Effector memory CD4-positive, alpha-beta T cell (primary cell): ENCODE measurements at regions not wholly inside any gene's neighbourhood (a gene's known extent, or its start where the extent isn't known, plus 50 kb on each side); places are given as distances from the start of the nearest gene placed in this dataset.
"Not testable (repeated sequence)": the region's sequence is repeated elsewhere in the genome, so short reads cannot be mapped to it uniquely, and the experiment has no call there.

Experiments used
- DNase-seq, 3 donors: peaks; one replicate each; pipeline ENCODE4 v3.0.0-alpha.2; 2020
- H3K27ac ChIP-seq: 2 replicates; pipeline ENCODE4 v1.7.0; 2013; ENCODE audit warnings: mild to moderate bottlenecking, low read length, moderate library complexity; ENCODE audit not compliant: insufficient read depth, poor library complexity, severe bottlenecking
- H3K27me3 ChIP-seq: replicated peaks from 2 replicates; pipeline ENCODE4 v1.7.0; 2013; ENCODE audit warnings: mild to moderate bottlenecking, low read length; ENCODE audit not compliant: insufficient read depth, control insufficient read depth, poor library complexity, severe bottlenecking
- H3K36me3 ChIP-seq: 2 replicates; pipeline ENCODE4 v1.7.0; 2013; ENCODE audit warnings: mild to moderate bottlenecking, low read length, moderate library complexity; ENCODE audit not compliant: control insufficient read depth, insufficient read depth
- H3K4me1 ChIP-seq: 2 replicates; pipeline ENCODE4 v1.7.0; 2013; ENCODE audit warnings: low read length, mild to moderate bottlenecking; ENCODE audit not compliant: control insufficient read depth, insufficient read depth, poor library complexity, severe bottlenecking
- H3K4me3 ChIP-seq: 2 replicates; pipeline ENCODE4 v1.7.0; 2013; ENCODE audit warnings: low read length, low read depth, mild to moderate bottlenecking; ENCODE audit not compliant: insufficient read depth, poor library complexity, severe bottlenecking
- H3K9me3 ChIP-seq: 2 replicates; pipeline ENCODE4 v1.7.0; 2013; ENCODE audit warnings: mild to moderate bottlenecking, low read length, moderate library complexity; ENCODE audit not compliant: control insufficient read depth

DNA sequence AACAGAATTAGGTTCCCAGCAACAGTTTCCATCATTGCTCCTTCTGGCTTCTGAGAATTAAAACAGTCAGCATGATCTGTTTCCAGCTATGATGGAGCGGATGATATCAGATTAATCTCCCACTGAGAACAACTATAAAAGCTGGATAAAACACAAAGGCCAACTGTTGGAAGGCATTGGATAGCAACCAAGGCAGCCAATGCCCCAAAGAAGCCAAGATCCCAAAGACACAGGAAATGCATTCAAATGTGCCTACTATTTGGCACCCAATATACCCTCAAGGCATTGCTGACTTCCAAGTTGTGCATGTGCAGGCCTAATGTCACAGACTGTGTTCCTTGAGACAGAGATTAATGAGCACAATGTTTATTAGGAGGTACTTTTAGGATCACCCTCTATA is 259.3 kb downstream of the ARHGAP12 start:
- no peaks in the 10 kb centered on the region for H3K9me3 ChIP-seq
- no peaks in the 10 kb centered on the region for H3K27me3 ChIP-seq
- no peak overlapping the region for H3K4me3 ChIP-seq
- no peak overlapping the region for H3K27ac ChIP-seq
- no peaks in the 10 kb centered on the region for H3K4me1 ChIP-seq
- no peak for DNase-seq
- H3K36me3 ChIP-seq, result no peaks in the 10 kb centered on the region

DNA sequence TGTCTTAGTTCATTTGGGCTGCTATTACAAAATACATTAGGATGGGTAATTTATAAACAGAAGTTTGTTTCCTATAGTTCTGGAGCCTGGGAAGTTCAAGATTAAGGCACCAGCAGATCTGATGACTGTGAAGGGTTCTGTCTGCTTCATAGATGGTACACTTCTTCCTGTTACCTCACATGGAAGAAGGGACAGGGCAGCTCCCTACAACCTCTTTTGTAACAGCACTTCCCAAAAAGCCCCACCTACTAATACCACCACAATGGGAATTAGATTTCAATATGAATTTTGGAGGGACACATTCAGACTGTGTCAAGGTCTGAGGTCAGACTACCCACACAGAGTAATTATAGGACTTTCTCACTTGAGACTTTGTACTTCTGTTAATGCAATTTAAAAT is 260.3 kb downstream of the ARHGAP12 start:
- no peaks in the 10 kb centered on the region for H3K36me3 ChIP-seq
- no peaks in the 10 kb centered on the region for H3K27me3 ChIP-seq
- no peak overlapping the region for H3K27ac ChIP-seq
- no peaks in the 10 kb centered on the region for H3K4me1 ChIP-seq
- no peak for DNase-seq
- no peak overlapping the region for H3K4me3 ChIP-seq
- no peaks in the 10 kb centered on the region for H3K9me3 ChIP-seq

DNA sequence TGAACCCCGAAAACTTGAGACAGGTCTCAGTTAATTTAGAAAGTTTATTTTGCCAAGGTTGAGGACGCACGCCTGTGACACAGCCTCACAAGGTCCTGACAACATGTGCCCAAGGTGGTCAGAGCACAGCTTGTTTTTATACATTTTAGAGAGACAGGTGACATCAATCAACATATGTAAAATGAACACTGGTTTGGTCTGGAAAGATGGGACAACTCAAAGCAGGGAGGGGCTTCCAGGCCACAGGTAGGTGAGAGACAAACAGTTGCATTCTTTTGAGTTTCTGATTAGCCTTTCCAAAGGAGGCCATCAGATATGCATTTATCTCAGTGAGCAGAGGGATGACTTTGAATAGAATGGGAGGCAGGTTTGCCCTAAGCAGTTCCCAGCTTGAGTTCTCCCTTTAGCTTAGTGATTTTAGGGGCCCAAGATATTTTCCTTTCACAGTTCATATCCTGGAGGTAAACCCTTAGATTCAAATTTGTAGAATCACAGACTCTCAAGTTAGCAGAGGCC is 262.8 kb downstream of the ARHGAP12 start:
- not testable (repeated sequence) for H3K9me3 ChIP-seq, DNase-seq, H3K27me3 ChIP-seq, H3K4me1 ChIP-seq, H3K36me3 ChIP-seq, H3K27ac ChIP-seq, H3K4me3 ChIP-seq

DNA sequence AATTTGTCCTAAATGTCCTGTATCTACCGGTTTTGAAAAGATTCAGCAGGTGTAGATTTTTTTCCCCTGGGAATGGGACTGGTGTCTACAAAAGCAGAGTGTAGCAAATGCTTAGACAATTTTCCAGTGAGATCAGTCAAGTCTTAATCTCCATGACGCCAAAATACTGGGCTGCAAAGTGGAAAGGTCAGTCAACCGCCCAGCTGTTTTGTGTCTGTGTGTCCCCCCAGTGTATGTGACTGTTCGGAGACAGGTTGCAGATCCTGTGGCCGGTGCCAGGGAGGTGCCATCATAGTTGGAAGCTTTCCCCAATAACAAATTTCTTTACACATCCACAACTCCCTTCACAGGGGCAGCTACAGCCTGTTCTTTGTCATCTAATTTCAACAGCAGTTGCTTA is 263.8 kb downstream of the ARHGAP12 start:
- Histone ChIP-seq H3K4me1 (no peaks in the 10 kb centered on the region), H3K27me3 (no peaks in the 10 kb centered on the region), H3K27ac (no peak overlapping the region), H3K36me3 (no peaks in the 10 kb centered on the region), H3K4me3 (no peak overlapping the region), H3K9me3 (no peaks in the 10 kb centered on the region)
- no peak for DNase-seq

DNA sequence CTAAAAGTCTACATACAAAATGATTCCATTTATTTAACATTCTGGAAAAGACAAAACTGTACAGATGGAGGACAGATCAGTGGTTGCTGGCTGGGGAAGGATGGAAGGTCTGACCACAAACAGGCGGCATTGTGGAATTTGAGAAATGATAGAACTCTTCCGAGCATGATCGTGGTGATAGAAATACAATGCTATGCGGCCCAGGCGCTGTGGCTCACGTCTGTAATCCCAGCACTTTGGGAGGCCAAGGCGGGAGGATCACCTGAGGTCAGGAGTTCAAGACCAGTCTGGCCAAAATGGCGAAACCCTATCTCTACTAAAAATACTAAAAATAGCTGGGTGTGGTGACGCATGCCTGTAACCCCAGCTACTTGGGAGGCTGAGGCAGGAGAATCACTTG is 264.6 kb downstream of the ARHGAP12 start:
- not testable (repeated sequence) for H3K4me3 ChIP-seq, DNase-seq, H3K4me1 ChIP-seq, H3K27ac ChIP-seq, H3K36me3 ChIP-seq, H3K9me3 ChIP-seq, H3K27me3 ChIP-seq

DNA sequence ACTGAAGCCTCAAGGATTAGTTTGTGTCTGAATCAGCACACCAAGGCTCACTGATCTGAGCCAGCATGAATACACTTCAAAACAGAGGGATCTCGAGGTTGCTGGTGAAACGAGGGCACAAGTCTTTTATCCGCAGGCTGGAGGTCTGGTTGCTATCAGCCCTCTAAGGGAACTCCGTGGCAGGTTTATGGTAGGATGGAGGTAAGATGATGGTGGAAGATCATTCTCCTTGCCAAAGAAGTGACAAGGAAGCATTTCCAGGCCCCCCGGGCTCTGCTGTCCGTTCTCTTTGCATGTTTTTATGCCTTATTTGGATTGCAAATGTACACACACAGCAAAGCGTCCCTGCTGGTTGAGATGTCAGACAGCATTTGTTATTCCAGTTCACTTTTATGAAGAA is 268.3 kb downstream of the ARHGAP12 start:
- no peaks in the 10 kb centered on the region for H3K27me3 ChIP-seq
- no peaks in the 10 kb centered on the region for H3K9me3 ChIP-seq
- H3K4me1 ChIP-seq, result no peaks in the 10 kb centered on the region
- no peaks in the 10 kb centered on the region for H3K36me3 ChIP-seq
- DNase-seq, result no peak
- no peak overlapping the region for H3K27ac ChIP-seq
- no peak overlapping the region for H3K4me3 ChIP-seq

DNA sequence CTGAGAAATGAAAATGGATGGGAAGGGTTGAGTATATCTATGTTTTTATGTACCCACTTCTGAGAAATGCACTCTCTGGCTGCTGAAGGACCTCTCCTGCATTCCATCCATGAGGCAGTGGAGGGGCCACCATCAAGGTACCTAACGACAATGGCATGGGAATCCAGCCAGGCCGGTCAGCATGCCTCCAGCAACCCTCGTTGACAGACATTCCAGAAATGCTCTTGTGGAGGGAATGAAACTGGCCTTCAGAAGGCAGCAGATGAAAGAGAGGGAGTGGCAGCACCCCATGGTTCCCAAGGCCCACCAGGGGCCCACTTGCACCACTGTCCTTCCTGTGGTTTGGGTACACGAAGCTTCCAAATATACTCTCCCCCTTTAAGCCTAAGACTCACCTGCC is 269.0 kb downstream of the ARHGAP12 start:
- no peak for DNase-seq
- Histone ChIP-seq H3K4me1 (no peaks in the 10 kb centered on the region), H3K36me3 (no peaks in the 10 kb centered on the region), H3K9me3 (no peaks in the 10 kb centered on the region), H3K4me3 (no peak overlapping the region), H3K27ac (no peak overlapping the region), H3K27me3 (no peaks in the 10 kb centered on the region)

DNA sequence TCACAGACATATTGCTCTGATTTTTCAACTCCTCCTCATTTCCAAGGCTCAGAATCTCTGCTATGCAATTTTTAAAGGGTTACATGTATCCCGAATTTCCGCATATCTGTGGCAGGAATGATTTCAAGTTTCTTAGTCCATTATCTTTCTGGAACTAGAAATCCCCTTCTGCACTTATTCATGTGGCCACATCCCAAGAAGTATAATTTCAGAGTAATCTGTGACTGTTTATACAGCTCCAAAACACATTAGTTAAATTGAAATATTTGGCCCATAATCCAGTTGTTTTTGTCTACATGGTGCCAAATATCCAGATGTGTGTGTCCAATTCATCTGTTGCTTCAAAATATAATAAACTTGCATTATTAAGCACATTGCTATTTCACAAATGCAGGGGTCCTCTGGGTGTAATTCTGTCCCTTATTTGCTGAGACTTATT is 271.2 kb downstream of the ARHGAP12 start:
- no peaks in the 10 kb centered on the region for H3K36me3 ChIP-seq
- no peak for DNase-seq
- H3K27me3 ChIP-seq, result no peaks in the 10 kb centered on the region
- no peak overlapping the region for H3K4me3 ChIP-seq
- no peaks in the 10 kb centered on the region for H3K9me3 ChIP-seq
- no peak overlapping the region for H3K27ac ChIP-seq
- no peaks in the 10 kb centered on the region for H3K4me1 ChIP-seq

DNA sequence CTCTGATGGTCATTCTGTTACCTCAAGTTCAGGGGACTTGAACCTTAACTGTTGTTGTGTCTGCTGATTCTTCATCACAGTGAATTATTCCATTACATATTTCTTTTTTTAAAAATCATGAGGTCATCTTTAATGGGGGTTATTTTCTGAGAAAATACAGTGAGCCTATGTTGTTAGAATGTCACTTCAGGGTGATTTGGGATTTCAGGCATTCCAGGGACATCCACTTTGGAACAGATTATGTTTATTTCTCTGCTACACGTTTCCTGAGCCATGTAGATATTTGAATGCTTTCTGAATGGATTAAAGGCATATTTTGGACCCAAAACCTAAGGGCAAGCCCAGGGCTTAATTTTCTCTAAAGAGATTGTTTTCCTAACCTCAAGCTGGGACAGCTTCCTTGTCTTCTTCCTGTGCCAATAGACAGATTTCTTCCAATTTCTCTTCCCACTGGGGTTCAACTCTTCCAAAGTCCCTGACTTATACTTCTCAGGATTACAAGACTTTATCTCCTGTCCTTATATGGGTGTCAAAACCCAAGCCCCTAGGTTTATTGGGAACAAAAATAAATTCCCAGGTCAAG is 271.7 kb downstream of the ARHGAP12 start:
- Histone ChIP-seq H3K27me3 (no peaks in the 10 kb centered on the region), H3K4me1 (no peaks in the 10 kb centered on the region), H3K36me3 (no peaks in the 10 kb centered on the region), H3K4me3 (no peak overlapping the region), H3K9me3 (no peaks in the 10 kb centered on the region), H3K27ac (no peak overlapping the region)
- DNase-seq, result no peak

DNA sequence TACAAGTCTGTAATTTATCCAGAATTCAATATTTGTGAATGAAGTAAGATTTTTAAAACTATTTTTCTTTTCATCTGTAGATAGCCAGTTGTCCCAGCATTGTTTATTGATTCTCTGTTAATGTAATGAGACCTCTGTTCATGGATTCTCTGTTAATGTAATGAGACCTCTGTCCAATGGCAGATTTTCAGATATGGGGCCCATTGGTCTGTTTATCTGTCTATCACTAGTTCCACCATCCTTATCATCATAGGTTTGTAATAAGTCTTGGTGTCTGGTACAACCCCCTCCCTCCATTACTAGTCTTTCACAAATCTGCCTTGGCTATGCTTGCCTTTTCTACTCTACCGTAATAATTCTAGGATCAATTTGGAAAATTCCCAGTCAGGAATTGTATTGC is 276.6 kb downstream of the ARHGAP12 start:
- H3K27ac ChIP-seq, result no peak overlapping the region
- DNase-seq, result no peak
- no peaks in the 10 kb centered on the region for H3K9me3 ChIP-seq
- H3K36me3 ChIP-seq, result no peaks in the 10 kb centered on the region
- no peaks in the 10 kb centered on the region for H3K27me3 ChIP-seq
- no peak overlapping the region for H3K4me3 ChIP-seq
- no peaks in the 10 kb centered on the region for H3K4me1 ChIP-seq
